ENCODE measurements at regions not wholly inside any gene's neighbourhood (a gene's known extent, or its start where the extent isn't known, plus 50 kb on each side); places are given as distances from the start of the nearest gene placed in this dataset.
"Not testable (repeated sequence)": the region's sequence is repeated elsewhere in the genome, so short reads cannot be mapped to it uniquely, and the experiment has no call there.

DNA sequence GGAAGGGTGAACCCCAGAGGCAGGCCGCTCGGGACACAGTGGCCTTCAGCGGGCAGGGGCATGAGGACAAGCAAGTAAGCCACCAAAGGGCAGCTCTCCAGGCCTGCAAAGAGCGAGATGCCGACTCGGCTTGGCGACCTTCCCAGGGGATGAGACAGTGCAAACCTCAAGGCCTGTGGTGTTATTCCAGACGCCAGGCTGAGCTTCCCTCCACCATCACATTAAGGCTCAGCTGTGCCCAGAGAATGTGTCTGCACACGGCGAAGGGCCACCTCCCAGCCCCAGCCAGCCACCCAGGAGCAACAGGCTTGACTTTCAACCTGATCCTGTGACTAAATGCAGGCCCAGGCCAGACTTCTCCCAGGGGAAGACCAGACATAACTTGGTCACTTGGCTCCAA is 251.4 kb downstream of the SOX9 start:
- no peak for DNase-seq

DNA sequence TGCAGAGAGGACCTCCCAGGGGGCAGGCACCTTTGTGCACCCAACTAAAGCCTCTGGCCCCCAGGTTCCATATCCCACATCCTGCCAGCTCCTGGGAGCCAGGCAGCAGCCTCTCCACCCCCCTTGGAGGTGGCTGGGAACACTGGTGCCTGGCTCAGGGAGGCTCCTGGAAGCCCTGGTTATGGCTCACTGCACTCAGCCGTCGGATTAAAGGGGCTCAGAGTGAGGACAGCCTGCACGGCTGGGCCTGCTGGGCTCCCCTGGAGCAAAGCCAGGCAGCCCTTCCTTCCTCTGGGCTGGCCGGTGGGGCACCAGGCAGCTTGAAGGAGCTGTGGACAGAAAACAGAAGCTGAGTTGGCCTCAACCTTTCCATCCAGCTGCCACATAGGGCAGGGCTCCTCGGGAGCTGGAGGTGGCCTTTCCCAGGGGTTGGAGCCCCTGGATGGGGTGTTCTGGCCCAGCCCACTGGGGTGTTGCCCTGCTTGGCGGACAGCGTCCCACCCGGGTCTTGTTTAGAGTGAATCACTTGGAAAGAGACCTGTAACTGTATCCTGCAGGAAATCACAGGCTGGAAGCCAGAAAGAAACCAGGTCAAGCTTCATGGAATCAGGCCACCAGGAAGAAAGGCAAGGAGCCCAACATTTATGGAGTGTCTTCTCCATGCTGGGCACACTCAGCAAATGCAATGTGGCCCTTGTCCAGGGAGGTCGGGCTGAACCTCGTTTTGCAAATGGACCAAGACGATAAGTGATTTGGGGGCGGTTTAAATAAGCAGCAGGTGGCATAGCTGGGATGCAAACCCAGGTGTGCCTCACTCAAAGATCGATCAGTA is 253.3 kb downstream of the SOX9 start:
- no peak for DNase-seq

- peak; percentile 2 for DNase-seq
Observed at GRCh38 chr17:72376526-72377345, 255.9 kb downstream of the SOX9 start.

DNA sequence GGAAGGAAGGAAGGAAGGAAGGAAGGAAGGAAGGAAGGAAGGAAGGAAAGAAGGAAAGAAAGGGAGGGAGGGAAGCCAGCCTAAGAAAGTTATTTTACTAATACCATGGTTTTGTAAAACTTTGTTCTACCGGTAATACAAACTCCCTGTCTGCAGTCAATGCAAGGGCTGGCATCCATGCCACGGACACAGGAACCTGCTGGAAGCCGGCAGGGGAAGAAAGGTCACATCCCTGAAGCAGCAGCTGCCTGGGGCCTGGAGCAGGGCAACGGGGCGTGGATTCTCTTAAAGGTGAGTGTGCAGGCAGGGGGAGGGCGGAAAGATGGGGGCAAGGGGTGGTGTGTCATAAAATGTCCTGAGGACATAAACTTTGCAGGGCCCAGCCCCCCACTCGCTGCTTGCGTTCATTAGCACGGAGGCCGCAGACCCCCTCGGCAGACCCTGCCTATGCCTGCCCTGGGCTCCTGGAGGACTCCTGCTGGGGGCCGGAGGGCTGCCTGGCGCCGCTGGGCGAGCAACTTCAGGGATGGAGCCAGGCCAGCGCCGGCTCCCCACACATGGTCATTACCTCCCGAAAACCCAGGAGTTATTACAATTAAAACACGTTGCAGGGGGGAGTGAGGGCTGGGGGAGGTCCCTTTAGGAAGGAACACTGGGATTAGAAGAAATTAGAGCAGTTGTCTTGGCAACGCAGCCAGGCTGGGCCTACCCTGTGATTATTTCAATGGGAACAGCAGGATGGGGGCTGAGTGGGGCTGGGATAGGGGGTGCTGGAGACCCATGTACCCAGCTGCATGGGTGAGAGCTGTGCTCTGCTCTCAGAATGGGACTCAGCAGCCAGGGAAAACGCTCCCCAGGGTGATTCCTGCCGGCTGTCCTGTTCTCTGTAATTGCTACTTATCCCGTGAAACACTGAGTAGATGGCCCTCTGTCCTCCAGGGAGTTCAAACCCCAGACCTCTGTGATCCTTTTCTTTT is 257.9 kb downstream of the SOX9 start:
- no peak for DNase-seq

DNA sequence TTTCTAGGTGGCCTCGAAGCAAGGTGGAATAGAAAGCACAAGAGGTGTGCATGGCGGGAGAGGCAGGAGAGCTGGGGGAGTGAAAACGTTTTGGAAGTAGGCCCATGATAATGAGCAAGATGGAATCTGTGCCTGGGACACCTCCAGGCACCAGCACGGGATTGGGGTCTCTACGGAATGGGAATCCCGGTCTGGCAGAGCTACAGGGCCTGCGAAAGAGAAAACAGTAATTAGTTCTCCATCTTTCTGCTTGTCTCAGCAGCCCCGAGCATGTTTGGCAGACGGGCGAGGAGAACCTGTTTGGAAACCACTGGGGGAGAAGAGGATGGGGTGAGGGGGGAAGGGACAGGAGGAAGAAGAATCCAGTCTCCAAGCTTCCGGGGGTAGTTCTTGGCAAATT is 258.7 kb downstream of the SOX9 start:
- DNase-seq: no peak

DNA sequence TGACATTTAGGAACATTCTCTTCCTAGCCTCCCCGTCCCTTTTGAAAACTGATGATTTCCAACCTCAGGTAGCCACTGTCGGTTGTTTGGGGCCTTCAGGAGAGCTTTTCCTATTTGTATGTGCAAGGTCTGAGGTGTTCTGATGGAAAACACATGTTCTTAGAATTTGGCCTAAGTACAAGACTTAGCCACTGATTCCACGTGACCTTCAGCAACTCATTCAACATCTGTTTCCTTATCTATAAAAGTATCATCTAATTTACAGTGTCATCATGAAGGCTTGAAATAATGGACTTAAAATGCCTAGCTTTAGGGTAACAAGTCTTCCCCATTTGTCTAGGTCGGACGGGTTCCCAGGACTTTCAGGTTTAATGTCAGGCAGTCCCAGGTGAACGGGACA is 259.3 kb downstream of the SOX9 start:
- no peak for DNase-seq

- no peak for DNase-seq
Observed at GRCh38 chr17:72380737-72381136, 259.9 kb downstream of the SOX9 start.

DNA sequence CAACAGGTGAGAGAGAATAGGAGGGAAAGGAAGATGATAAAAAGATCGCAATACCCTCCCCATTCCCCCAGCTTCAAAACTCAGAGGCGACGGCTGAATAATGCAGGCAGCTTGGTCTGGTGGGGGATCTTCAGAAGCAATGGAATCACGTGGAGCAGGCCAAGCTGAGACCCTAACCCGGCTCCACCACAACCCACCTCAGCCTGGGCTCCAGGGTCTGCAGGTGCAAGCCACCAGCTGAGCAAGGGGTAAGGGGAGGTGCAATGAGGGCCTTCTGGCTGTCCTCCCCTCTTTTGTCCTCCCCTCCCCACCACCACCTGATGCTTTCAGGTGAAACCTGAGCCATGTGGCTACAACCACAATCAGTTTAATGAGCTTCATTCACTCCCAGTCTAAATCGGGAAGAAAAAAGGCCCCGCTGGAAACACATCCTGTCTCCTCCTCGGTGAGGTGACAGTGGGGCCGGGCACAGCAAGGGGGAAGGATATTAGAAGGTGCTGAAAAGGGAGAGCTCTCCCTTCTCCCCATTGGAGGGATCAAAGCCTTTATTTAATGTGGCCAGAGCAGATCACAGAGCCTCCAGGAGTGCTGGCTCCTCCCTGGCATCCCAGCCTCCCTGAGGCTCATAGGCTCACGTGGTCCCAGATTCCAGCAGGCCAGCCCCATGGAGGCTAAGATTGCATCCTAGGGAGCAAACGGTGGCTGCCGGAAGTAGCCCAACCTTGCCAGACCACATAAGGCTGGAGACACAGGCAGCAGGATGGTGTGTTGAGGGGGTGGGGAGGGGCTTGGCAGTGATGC is 261.0 kb downstream of the SOX9 start:
- peak; percentile 49 for DNase-seq

DNA sequence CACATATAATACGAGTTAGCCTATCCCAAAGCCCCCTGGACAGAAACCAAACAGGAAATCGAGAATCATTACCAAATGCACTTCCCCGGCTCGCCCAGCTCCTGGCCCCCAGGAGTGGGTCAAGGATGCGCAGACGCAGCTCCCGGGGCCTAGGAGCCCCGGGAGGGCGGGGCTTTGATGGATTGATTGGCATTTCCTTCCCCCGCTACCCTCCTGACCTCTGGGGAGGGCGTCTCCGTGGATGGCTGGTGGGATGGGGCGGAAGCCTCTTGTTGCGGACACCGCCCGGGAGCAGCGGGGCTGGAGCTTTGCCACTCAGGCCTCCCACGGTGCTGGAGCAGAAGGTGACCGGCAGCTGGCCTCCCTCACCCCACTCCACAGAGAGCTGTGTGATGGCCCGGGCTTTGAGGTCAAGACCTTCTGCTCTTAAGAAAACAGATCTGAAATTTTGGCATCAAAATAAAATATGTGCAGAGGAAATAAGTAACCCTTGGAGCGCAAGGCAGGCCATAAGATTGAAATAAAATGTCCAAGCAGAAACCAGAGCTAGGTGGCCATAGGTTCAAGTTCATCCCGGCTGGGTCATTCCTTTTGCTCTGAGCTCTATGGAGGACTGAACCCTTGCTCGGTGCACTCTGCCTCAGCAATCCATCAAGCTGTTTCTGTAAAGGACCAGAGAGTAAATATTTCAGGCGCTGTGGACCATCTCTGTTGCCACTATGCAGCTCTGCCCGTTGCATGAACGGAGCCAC is 262.3 kb downstream of the SOX9 start:
- DNase-seq: no peak

- peak; percentile 2 for DNase-seq
Observed at GRCh38 chr17:72385475-72385874, 264.7 kb downstream of the SOX9 start.

- DNase-seq: not testable (repeated sequence)
Observed at GRCh38 chr17:72386173-72386572, 265.4 kb downstream of the SOX9 start.

GRCh38 chr17:72386619-72387237 is 265.9 kb downstream of the SOX9 start:
- peak; percentile 80 for DNase-seq

GRCh38 chr17:72387487-72387886 is 266.7 kb downstream of the SOX9 start:
- DNase-seq: no peak

DNA sequence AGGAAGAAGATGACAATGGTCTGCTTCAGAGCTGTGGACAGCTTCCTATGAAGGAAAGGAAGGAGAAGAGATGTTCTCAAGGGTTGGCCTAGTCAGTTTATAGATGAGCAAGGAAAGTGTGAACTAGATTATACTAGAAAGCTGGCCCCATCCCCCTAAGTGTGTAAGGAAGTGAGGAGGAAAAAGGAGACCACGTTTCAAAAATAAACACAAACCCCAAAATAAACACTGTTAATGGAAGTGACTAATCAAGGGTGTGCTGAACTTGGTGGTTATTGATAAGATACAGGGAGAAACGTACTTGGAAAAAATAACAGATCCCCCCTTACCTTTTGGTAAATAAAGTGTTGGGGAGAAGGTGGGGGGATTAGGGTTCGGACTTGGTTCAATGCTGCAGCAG is 267.1 kb downstream of the SOX9 start:
- DNase-seq: no peak

DNA sequence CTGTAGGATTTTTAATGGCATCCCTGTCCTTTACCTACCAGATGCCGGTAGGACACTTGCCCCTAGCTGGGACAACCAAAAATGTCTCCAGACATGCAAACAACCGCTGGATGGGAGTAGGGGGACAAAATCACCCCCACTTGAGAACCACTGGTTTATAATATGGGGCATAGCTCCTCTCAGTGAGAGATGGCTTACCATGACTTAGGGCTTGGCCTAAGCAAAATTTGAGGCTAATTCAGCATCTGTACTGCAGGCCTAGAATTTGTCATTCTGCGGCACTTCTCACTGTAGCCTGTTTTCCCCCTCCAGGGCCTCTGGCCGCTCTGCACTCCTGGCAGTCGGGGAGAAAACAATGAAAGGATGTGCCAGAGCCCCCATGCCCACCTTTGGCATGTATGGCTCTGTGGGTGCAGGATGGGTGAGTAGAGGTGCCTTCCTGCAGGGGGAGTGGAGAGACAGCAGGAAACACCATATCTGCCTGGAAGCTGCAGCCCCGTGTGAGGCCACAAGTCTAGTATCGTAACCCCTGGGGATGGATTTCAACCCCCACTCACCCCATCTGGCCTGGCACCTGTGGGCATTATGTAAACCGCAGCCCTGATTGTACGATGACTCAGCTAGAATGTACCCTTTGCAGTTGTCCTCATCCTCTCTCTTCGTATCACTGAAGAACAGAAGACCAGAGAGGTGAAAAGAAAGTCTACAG is 268.1 kb downstream of the SOX9 start:
- no peak for DNase-seq

DNA sequence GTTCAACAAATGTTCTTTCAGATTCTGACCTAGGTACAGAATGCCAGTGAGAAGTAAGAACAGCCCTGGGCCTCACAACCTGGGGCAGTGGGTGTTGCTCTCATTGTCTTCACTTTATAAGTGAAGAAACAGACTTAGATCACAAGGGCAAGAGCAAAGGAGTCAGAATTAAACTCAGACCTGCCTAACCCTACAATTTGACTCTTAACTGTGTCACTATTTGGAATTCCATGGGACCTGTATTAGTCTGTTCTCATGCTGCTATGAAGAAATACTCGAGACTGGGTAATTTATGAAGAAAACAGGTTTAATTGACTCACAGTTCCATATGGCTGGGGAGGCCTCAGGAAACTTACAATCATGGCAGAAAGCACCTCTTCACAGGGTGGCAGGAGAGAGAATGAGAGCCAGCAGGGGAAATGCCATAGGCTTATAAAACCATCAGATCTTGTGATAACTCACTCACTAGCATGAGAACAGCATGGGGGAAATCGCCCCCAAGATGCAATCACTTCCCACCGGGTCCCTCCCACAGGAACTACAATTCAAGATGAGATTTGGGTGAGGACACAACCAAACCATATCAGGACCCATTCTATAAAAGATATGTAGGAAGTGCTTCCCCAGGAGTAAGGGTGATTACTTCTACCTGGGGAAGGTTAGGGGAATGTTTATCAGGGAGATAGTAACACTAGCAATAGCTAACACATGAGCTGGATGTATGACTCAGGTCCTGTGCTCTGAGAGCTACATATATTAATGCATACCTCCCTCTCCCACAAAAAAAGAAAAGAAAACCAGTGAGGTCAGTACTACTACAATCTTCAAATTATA is 270.1 kb downstream of the SOX9 start:
- no peak for DNase-seq

DNA sequence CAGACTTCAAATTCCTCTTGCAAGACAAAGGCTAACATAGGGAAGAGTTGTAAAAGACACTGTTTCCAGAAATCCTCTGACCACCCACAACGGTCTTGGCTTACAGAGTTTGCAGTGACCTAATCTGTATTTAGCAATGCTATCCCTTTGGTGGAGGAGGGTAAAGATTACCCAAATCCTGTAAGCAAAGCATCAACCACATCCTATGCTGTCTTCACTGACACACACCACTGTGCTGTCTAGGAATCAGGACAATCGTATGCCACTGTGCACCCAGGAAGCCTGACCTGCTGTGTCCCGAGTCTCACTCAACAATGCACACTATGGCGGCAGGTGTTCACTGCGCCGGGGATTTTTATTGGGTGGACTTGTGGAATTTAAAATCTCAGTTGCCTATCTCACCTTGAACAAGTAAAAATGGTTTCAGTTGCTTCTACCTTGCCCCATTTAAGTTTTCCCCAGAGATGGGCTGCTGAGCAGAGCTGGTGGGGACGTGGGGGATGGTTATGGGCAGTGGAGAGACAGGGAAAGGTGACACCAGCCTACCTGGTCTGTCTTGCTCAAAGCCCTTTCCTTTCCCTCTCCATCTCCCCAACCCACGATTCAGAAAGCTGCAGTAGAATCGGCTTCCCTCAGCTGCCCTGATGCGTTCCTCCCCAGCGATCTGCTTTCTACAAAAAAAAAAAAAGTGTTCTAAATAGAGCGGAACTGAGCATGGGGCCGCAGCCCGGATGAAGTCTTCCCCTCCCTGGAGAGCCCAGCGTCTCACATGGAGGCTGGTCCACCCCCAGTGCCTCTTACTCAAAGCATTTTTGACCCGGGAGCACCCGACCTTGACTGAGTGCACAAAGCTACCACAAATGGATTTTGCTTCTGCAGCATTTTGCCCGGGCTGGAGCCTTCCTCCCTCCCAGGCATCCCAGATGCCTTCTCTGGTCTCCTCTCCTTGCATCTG is 271.5 kb downstream of the SOX9 start:
- DNase-seq: no peak

DNA sequence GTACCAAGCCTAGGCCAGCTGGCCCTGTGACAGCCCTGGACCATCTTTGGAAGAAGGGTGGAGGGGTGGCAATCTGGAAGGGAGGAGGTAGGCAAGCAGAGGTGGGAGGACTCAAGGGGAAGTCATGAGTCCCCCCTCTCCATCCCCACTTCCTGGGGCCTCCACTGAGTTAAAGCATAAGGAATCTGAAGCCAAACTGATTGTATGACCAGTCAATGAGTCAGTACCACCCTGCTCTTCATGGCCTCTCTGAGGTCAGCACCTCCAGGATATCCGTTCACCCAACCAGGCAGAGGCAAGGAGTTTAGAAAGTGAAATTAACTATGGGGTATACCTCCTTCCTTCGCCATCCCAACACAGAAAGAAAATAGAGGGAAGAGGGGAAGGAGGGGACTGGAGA is 272.7 kb downstream of the SOX9 start:
- no peak for DNase-seq

All from NCI-H1105 treated with DMSO at 0.1 percent for 48 hours (cell line).